GM23248 (cell line): ENCODE measurements at regions not wholly inside any gene's neighbourhood (a gene's known extent, or its start where the extent isn't known, plus 50 kb on each side); places are given as distances from the start of the nearest gene placed in this dataset.

Experiments
- EZH2 ChIP-seq: fragments of 200-600 bp; sonication (generic); IDR thresholded peaks from 2 replicates; pipeline ENCODE4 v1.6.1; 2018; ENCODE audit warnings: antibody characterized with exemption, mild to moderate bottlenecking; ENCODE audit not compliant: insufficient read depth, poor library complexity, severe bottlenecking
- EZH2phosphoT487 ChIP-seq: fragments of 200-600 bp; sonication (generic); IDR thresholded peaks from 2 replicates; pipeline ENCODE4 v1.6.1; 2018; ENCODE audit warnings: antibody characterized with exemption, moderate library complexity, mild to moderate bottlenecking, low read depth; ENCODE audit not compliant: insufficient read depth

- TF ChIP-seq EZH2 (no peak), EZH2phosphoT487 (no peak)
These were observed 74.1 kb upstream of the PAK5 start for GRCh38 chr20:9912858-9913434.
